HEK293T (cell line): ENCODE measurements at regions not wholly inside any gene's neighbourhood (a gene's known extent, or its start where the extent isn't known, plus 50 kb on each side); places are given as distances from the start of the nearest gene placed in this dataset.

Experiments used
- CTCF ChIA-PET: fragments of 350-600 bp; formaldehyde crosslinking; extraction: SDS; loops from one replicate; lab custom pipeline; 2021; ENCODE audit warnings: antibody characterized with exemption, inconsistent platforms; lab: Yijun Ruan, JAX
- POLR2A ChIA-PET: fragments of 350-600 bp; formaldehyde crosslinking; extraction: SDS; loops from one replicate; lab custom pipeline; 2020; ENCODE audit warnings: antibody characterized with exemption, inconsistent platforms; lab: Yijun Ruan, JAX
- DNase-seq: peaks from one replicate; pipeline ENCODE4 v3.0.0; 2012; ENCODE audit warnings: mixed read lengths; ENCODE audit errors: extremely low spot score
- ARNT ChIP-seq: fragments of 450-650 bp; IDR thresholded peaks from 2 replicates; pipeline ENCODE4 v1.6.1; 2017; ENCODE audit warnings: mild to moderate bottlenecking
- BHLHE40 ChIP-seq: fragments of 450-650 bp; IDR thresholded peaks from 2 replicates; pipeline ENCODE4 v1.6.1; 2016; ENCODE audit warnings: mild to moderate bottlenecking, moderate library complexity, borderline replicate concordance
- CTBP1 ChIP-seq: fragments of 450-650 bp; IDR thresholded peaks from 2 replicates; pipeline ENCODE4 v1.6.1; 2016; ENCODE audit warnings: borderline replicate concordance
- ELF4 ChIP-seq: fragments of 450-650 bp; IDR thresholded peaks from 2 replicates; pipeline ENCODE4 v1.6.1; 2017; ENCODE audit warnings: antibody characterized with exemption
- FOXA1 ChIP-seq: fragments of 450-650 bp; IDR thresholded peaks from 2 replicates; pipeline ENCODE4 v1.6.1; 2016; ENCODE audit warnings: mild to moderate bottlenecking
- FOXK2 ChIP-seq: fragments of 450-650 bp; IDR thresholded peaks from 2 replicates; pipeline ENCODE4 v1.6.1; 2016; ENCODE audit warnings: mild to moderate bottlenecking
- FOXM1 ChIP-seq: fragments of 450-650 bp; IDR thresholded peaks from 2 replicates; pipeline ENCODE4 v1.6.1; 2017; ENCODE audit warnings: mild to moderate bottlenecking, borderline replicate concordance
- HDGF ChIP-seq: fragments of 450-650 bp; IDR thresholded peaks from 2 replicates; pipeline ENCODE4 v1.6.1; 2017; ENCODE audit warnings: antibody characterized with exemption, borderline replicate concordance
- L3MBTL2 ChIP-seq: fragments of 450-650 bp; conservative IDR thresholded peaks from 2 replicates; pipeline ENCODE4 v1.6.1; 2016; ENCODE audit warnings: mild to moderate bottlenecking
- LEF1 ChIP-seq: fragments of 450-650 bp; IDR thresholded peaks from 2 replicates; pipeline ENCODE4 v1.6.1; 2017; ENCODE audit warnings: mild to moderate bottlenecking, borderline replicate concordance
- NFRKB ChIP-seq: fragments of 450-650 bp; IDR thresholded peaks from 2 replicates; pipeline ENCODE4 v1.6.1; 2016; ENCODE audit warnings: mild to moderate bottlenecking, moderate library complexity
- PKNOX1 ChIP-seq: fragments of 450-650 bp; IDR thresholded peaks from 2 replicates; pipeline ENCODE4 v1.6.1; 2016
- SP1 ChIP-seq: fragments of 450-650 bp; IDR thresholded peaks from 2 replicates; pipeline ENCODE4 v1.6.1; 2017
- SUZ12 ChIP-seq: fragments of 450-650 bp; IDR thresholded peaks from 2 replicates; pipeline ENCODE4 v1.6.1; 2016; ENCODE audit warnings: mild to moderate bottlenecking
- TARDBP ChIP-seq: fragments of 450-650 bp; IDR thresholded peaks from 2 replicates; pipeline ENCODE4 v1.6.1; 2016
- ZNF384 ChIP-seq: fragments of 450-650 bp; IDR thresholded peaks from 2 replicates; pipeline ENCODE4 v1.6.1; 2016

- DNase-seq = no peak
- ChIA-PET POLR2A (no interaction called here), CTCF (no interaction called here)
- no peak for TF ChIP-seq PKNOX1
- no peak for TF ChIP-seq BHLHE40
- TF ChIP-seq TARDBP = no peak
- TF ChIP-seq ARNT = no peak
- TF ChIP-seq SP1 = no peak
- TF ChIP-seq FOXK2 = no peak
- TF ChIP-seq ZNF384 = no peak
- TF ChIP-seq ELF4 = no peak
- no peak for TF ChIP-seq LEF1
- TF ChIP-seq FOXM1 = no peak
- TF ChIP-seq NFRKB = no peak
- TF ChIP-seq HDGF = no peak
- no peak for TF ChIP-seq SUZ12
- no peak for TF ChIP-seq CTBP1
- TF ChIP-seq FOXA1 = no peak
- no peak for TF ChIP-seq L3MBTL2
These were observed 92.4 kb upstream of the PPP2R2D start for GRCh38 chr10:131808370-131808930.

GRCh38 chr10:131810036-131810804 is 90.6 kb upstream of the PPP2R2D start:
- DNase-seq = no peak
- POLR2A ChIA-PET = no interaction called here
- no peak for TF ChIP-seq FOXA1
- no peak for TF ChIP-seq L3MBTL2
- TF ChIP-seq ELF4 = no peak
- no peak for TF ChIP-seq ARNT
- no peak for TF ChIP-seq SUZ12
- no peak for TF ChIP-seq LEF1
- no peak for TF ChIP-seq FOXM1
- no peak for TF ChIP-seq HDGF
- no peak for TF ChIP-seq ZNF384
- no peak for TF ChIP-seq BHLHE40
- no peak for TF ChIP-seq PKNOX1
- TF ChIP-seq FOXK2 = no peak
- TF ChIP-seq TARDBP = no peak
- no peak for TF ChIP-seq SP1
- no peak for TF ChIP-seq CTBP1
- TF ChIP-seq NFRKB = no peak
- CTCF ChIA-PET = interaction anchor here (0.6 kb wide), 1 partner anchor 1295 kb away, joined by 3 read pairs; no protein-coding TSS in a partner anchor

- no peak for DNase-seq
- ChIA-PET CTCF (no interaction called here), POLR2A (no interaction called here)
- TF ChIP-seq FOXA1 (no peak), FOXM1 (no peak), SUZ12 (no peak), ELF4 (no peak), PKNOX1 (no peak), L3MBTL2 (no peak), ZNF384 (no peak), CTBP1 (no peak)
These were observed 89.8 kb upstream of the PPP2R2D start for GRCh38 chr10:131810805-131811629.

GRCh38 chr10:131811630-131812403 is 89.0 kb upstream of the PPP2R2D start:
- DNase-seq = no peak
- POLR2A ChIA-PET = no interaction called here
- CTCF ChIA-PET = no interaction called here
- TF ChIP-seq CTBP1 (no peak), FOXM1 (no peak), HDGF (no peak), ZNF384 (no peak), SUZ12 (no peak), ARNT (no peak), ELF4 (no peak)

GRCh38 chr10:131812736-131813604 is 87.8 kb upstream of the PPP2R2D start:
- CTCF ChIA-PET = no interaction called here
- TF ChIP-seq PKNOX1 (no peak), LEF1 (no peak), TARDBP (no peak), FOXA1 (no peak), FOXK2 (no peak), ZNF384 (no peak), ELF4 (no peak)
- POLR2A ChIA-PET = no interaction called here
- DNase-seq = no peak
